OCI-LY1 (cell line): ENCODE measurements at regions not wholly inside any gene's neighbourhood (a gene's known extent, or its start where the extent isn't known, plus 50 kb on each side); places are given as distances from the start of the nearest gene placed in this dataset.

ENCODE experiments used
- CTCF ChIP-seq: fragments of 200-600 bp; sonication (generic), shearing (Covaris generic); IDR thresholded peaks from 2 replicates; pipeline ENCODE4 v1.5.1; 2017; ENCODE audit warnings: mild to moderate bottlenecking, antibody characterized with exemption, low read length, moderate library complexity, mixed read lengths
- EZH2 ChIP-seq: fragments of 200-600 bp; sonication (generic), shearing (Covaris generic); IDR thresholded peaks from 2 replicates; pipeline ENCODE4 v1.8.0; 2017; ENCODE audit warnings: borderline replicate concordance, mixed run types, mild to moderate bottlenecking, antibody characterized with exemption, low read length, moderate library complexity, mixed read lengths

- no peak for TF ChIP-seq CTCF
- TF ChIP-seq EZH2 = no peak
Observed at GRCh38 chr11:104725796-104726408, 172.4 kb downstream of the CASP12 start.
